WTC11 (cell line): ENCODE measurements at regions not wholly inside any gene's neighbourhood (a gene's known extent, or its start where the extent isn't known, plus 50 kb on each side); places are given as distances from the start of the nearest gene placed in this dataset.

Source experiments
- CBFB ChIP-seq: sonication (generic); formaldehyde crosslinking; IDR thresholded peaks from 2 replicates; pipeline ENCODE4 v1.8.1; 2022; ENCODE audit warnings: mild to moderate bottlenecking, low read depth, missing genetic modification reagents
- E2F1 ChIP-seq: sonication (generic); formaldehyde crosslinking; IDR thresholded peaks from 2 replicates; pipeline ENCODE4 v1.8.0; 2022; ENCODE audit warnings: mild to moderate bottlenecking, missing genetic modification reagents
- ELF4 ChIP-seq: sonication (generic); formaldehyde crosslinking; IDR thresholded peaks from 2 replicates; pipeline ENCODE4 v1.8.1; 2022; ENCODE audit warnings: low read depth, mild to moderate bottlenecking, moderate library complexity, missing genetic modification reagents
- IRF2 ChIP-seq: sonication (generic); formaldehyde crosslinking; IDR thresholded peaks from 2 replicates; pipeline ENCODE4 v1.8.0; 2022; ENCODE audit warnings: low read depth, missing genetic modification reagents, borderline replicate concordance
- KAT7 ChIP-seq: sonication (generic); formaldehyde crosslinking; IDR thresholded peaks from 2 replicates; pipeline ENCODE4 v1.8.1; 2023; ENCODE audit warnings: missing genetic modification reagents, mild to moderate bottlenecking, borderline replicate concordance
- NR2C2 ChIP-seq: sonication (generic); formaldehyde crosslinking; IDR thresholded peaks from 2 replicates; pipeline ENCODE4 v1.8.0; 2022; ENCODE audit warnings: mild to moderate bottlenecking, missing genetic modification reagents
- NR3C1 ChIP-seq: sonication (generic); formaldehyde crosslinking; conservative IDR thresholded peaks from 2 replicates; pipeline ENCODE4 v1.8.1; 2023; ENCODE audit warnings: low read depth, mild to moderate bottlenecking, missing genetic modification reagents
- ZNF121 ChIP-seq: sonication (generic); formaldehyde crosslinking; IDR thresholded peaks from 2 replicates; pipeline ENCODE4 v1.8.0; 2023; ENCODE audit warnings: missing genetic modification reagents
- ZNF232 ChIP-seq: sonication (generic); formaldehyde crosslinking; IDR thresholded peaks from 2 replicates; pipeline ENCODE4 v1.8.0; 2022; ENCODE audit warnings: mild to moderate bottlenecking, missing genetic modification reagents
- ZNF512 ChIP-seq: sonication (generic); formaldehyde crosslinking; IDR thresholded peaks from 2 replicates; pipeline ENCODE4 v1.8.1; 2022; ENCODE audit warnings: missing genetic modification reagents, borderline replicate concordance
- TF ChIP-seq, protein P1 (sequence below): fragments of 200-600 bp; IDR thresholded peaks from 2 replicates; pipeline ENCODE4 v1.8.0; 2022; ENCODE audit warnings: antibody characterized with exemption
- TF ChIP-seq, protein P2 (sequence below): sonication (generic); formaldehyde crosslinking; IDR thresholded peaks from 2 replicates; pipeline ENCODE4 v1.8.0; 2022; ENCODE audit warnings: mild to moderate bottlenecking, missing genetic modification reagents

- TF ChIP-seq, protein P1, sequence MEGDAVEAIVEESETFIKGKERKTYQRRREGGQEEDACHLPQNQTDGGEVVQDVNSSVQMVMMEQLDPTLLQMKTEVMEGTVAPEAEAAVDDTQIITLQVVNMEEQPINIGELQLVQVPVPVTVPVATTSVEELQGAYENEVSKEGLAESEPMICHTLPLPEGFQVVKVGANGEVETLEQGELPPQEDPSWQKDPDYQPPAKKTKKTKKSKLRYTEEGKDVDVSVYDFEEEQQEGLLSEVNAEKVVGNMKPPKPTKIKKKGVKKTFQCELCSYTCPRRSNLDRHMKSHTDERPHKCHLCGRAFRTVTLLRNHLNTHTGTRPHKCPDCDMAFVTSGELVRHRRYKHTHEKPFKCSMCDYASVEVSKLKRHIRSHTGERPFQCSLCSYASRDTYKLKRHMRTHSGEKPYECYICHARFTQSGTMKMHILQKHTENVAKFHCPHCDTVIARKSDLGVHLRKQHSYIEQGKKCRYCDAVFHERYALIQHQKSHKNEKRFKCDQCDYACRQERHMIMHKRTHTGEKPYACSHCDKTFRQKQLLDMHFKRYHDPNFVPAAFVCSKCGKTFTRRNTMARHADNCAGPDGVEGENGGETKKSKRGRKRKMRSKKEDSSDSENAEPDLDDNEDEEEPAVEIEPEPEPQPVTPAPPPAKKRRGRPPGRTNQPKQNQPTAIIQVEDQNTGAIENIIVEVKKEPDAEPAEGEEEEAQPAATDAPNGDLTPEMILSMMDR, result no peak
- TF ChIP-seq ZNF512 (no peak), ZNF232 (CRISPR knock-in tag) (no peak), ELF4 (CRISPR knock-in tag) (no peak), NR3C1 (CRISPR knock-in tag) (no peak), ZNF121 (CRISPR knock-in tag) (no peak), IRF2 (CRISPR knock-in tag) (no peak), NR2C2 (CRISPR knock-in tag) (no peak), CBFB (CRISPR knock-in tag) (no peak), KAT7 (CRISPR knock-in tag) (no peak), E2F1 (CRISPR knock-in tag) (no peak)
- TF ChIP-seq, protein P2, sequence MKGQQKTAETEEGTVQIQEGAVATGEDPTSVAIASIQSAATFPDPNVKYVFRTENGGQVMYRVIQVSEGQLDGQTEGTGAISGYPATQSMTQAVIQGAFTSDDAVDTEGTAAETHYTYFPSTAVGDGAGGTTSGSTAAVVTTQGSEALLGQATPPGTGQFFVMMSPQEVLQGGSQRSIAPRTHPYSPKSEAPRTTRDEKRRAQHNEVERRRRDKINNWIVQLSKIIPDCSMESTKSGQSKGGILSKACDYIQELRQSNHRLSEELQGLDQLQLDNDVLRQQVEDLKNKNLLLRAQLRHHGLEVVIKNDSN (CRISPR knock-in tag), result no peak
Observed at GRCh38 chr16:55225972-55226542, 97.9 kb upstream of the IRX6 start.
